ENCODE measurements at regions not wholly inside any gene's neighbourhood (a gene's known extent, or its start where the extent isn't known, plus 50 kb on each side); places are given as distances from the start of the nearest gene placed in this dataset.

- TF ChIP-seq EZH2 (IDR thresholded peaks at IDR 0.05; ENCODE audit: borderline replicate concordance, insufficient read depth, low read length, poor library complexity, severe bottlenecking) (no peak), MXI1 (conservative IDR thresholded peaks at IDR 0.05; ENCODE audit: poor library complexity, severe bottlenecking) (no peak), CTCF (IDR thresholded peaks at IDR 0.05; ENCODE audit: poor library complexity, severe bottlenecking) (no peak), POLR2AphosphoS5 (IDR thresholded peaks at IDR 0.05) (no peak), RAD21 (conservative IDR thresholded peaks at IDR 0.05) (no peak)
Observed at GRCh38 chr19:29384656-29385055, 141.1 kb upstream of the VSTM2B start.

All from neural cell (in vitro differentiated cells).